IPS-18a (cell line): ENCODE measurements at regions not wholly inside any gene's neighbourhood (a gene's known extent, or its start where the extent isn't known, plus 50 kb on each side); places are given as distances from the start of the nearest gene placed in this dataset.

ENCODE experiments used
- H3K27ac ChIP-seq: one replicate; pipeline ENCODE4 v1.5.1; 2013; ENCODE audit warnings: low read length
- H3K27me3 ChIP-seq: one replicate; pipeline ENCODE4 v1.6.1; 2013; ENCODE audit warnings: mild to moderate bottlenecking, low read length; ENCODE audit not compliant: control insufficient read depth, insufficient read depth
- H3K36me3 ChIP-seq: one replicate; pipeline ENCODE4 v1.6.1; 2013; ENCODE audit warnings: low read depth, low read length; ENCODE audit not compliant: control insufficient read depth
- H3K4me1 ChIP-seq: one replicate; pipeline ENCODE4 v1.6.1; 2013; ENCODE audit warnings: low read depth, low read length; ENCODE audit not compliant: control insufficient read depth
- H3K4me3 ChIP-seq: one replicate; pipeline ENCODE4 v1.5.1; 2013; ENCODE audit warnings: low read length
- H3K9ac ChIP-seq: one replicate; pipeline ENCODE4 v1.6.1; 2013; ENCODE audit warnings: mild to moderate bottlenecking, low read length, moderate library complexity
- H3K9me3 ChIP-seq: one replicate; pipeline ENCODE4 v1.6.1; 2013; ENCODE audit warnings: low read depth, low read length; ENCODE audit not compliant: control insufficient read depth

GRCh38 chr13:72585254-72585653 is 142.2 kb downstream of the MZT1 start:
- Histone ChIP-seq H3K9ac (no peak overlapping the region), H3K27me3 (no peaks in the 10 kb centered on the region), H3K4me1 (no peaks in the 10 kb centered on the region), H3K9me3 (no peaks in the 10 kb centered on the region), H3K4me3 (no peak overlapping the region), H3K36me3 (no peaks in the 10 kb centered on the region), H3K27ac (no peak overlapping the region)

- no peaks in the 10 kb centered on the region for H3K36me3 ChIP-seq
- H3K27ac ChIP-seq = no peak overlapping the region
- H3K27me3 ChIP-seq = no peaks in the 10 kb centered on the region
- no peak overlapping the region for H3K4me3 ChIP-seq
- no peaks in the 10 kb centered on the region for H3K9me3 ChIP-seq
- H3K4me1 ChIP-seq = peaks cover 15% of the 10 kb centered on the region
- H3K9ac ChIP-seq = no peak overlapping the region
These were observed 156.2 kb downstream of the MZT1 start for GRCh38 chr13:72571191-72571590.

- Histone ChIP-seq H3K9ac (no peak overlapping the region), H3K36me3 (no peaks in the 10 kb centered on the region), H3K27ac (no peak overlapping the region), H3K27me3 (no peaks in the 10 kb centered on the region), H3K4me3 (no peak overlapping the region), H3K9me3 (no peaks in the 10 kb centered on the region), H3K4me1 (peaks cover 15% of the 10 kb centered on the region)
These were observed 157.4 kb downstream of the MZT1 start for GRCh38 chr13:72570019-72570418.

- Histone ChIP-seq H3K9me3 (no peaks in the 10 kb centered on the region), H3K9ac (no peak overlapping the region), H3K36me3 (no peaks in the 10 kb centered on the region), H3K4me3 (no peak overlapping the region), H3K4me1 (peaks cover 15% of the 10 kb centered on the region), H3K27me3 (no peaks in the 10 kb centered on the region), H3K27ac (no peak overlapping the region)
These were observed 159.9 kb downstream of the MZT1 start for GRCh38 chr13:72567566-72567965.

GRCh38 chr13:72566526-72566925 is 160.9 kb downstream of the MZT1 start:
- Histone ChIP-seq H3K36me3 (no peaks in the 10 kb centered on the region), H3K9ac (no peak overlapping the region), H3K4me1 (peaks cover 15% of the 10 kb centered on the region), H3K4me3 (no peak overlapping the region), H3K27me3 (no peaks in the 10 kb centered on the region), H3K9me3 (no peaks in the 10 kb centered on the region), H3K27ac (no peak overlapping the region)

GRCh38 chr13:72565893-72566292 is 161.5 kb downstream of the MZT1 start:
- H3K9ac ChIP-seq = no peak overlapping the region
- no peak overlapping the region for H3K4me3 ChIP-seq
- no peaks in the 10 kb centered on the region for H3K27me3 ChIP-seq
- H3K27ac ChIP-seq = no peak overlapping the region
- H3K9me3 ChIP-seq = no peaks in the 10 kb centered on the region
- no peaks in the 10 kb centered on the region for H3K36me3 ChIP-seq
- H3K4me1 ChIP-seq = peaks cover 15% of the 10 kb centered on the region

- no peaks in the 10 kb centered on the region for H3K27me3 ChIP-seq
- H3K9ac ChIP-seq = no peak overlapping the region
- H3K4me3 ChIP-seq = no peak overlapping the region
- peaks cover 10% of the 10 kb centered on the region for H3K4me1 ChIP-seq
- H3K9me3 ChIP-seq = no peaks in the 10 kb centered on the region
- no peak overlapping the region for H3K27ac ChIP-seq
- no peaks in the 10 kb centered on the region for H3K36me3 ChIP-seq
These were observed 164.7 kb downstream of the MZT1 start for GRCh38 chr13:72562686-72563085.

- Histone ChIP-seq H3K4me3 (no peak overlapping the region), H3K36me3 (no peaks in the 10 kb centered on the region), H3K9me3 (no peaks in the 10 kb centered on the region), H3K9ac (no peak overlapping the region), H3K27me3 (no peaks in the 10 kb centered on the region), H3K27ac (no peak overlapping the region), H3K4me1 (peaks cover 1% of the 10 kb centered on the region)
These were observed 165.6 kb downstream of the MZT1 start for GRCh38 chr13:72561791-72562190.

- no peaks in the 10 kb centered on the region for H3K4me1 ChIP-seq
- no peaks in the 10 kb centered on the region for H3K9me3 ChIP-seq
- H3K36me3 ChIP-seq = no peaks in the 10 kb centered on the region
- H3K27ac ChIP-seq = no peak overlapping the region
- no peaks in the 10 kb centered on the region for H3K27me3 ChIP-seq
- H3K4me3 ChIP-seq = no peak overlapping the region
- no peak overlapping the region for H3K9ac ChIP-seq
These were observed 167.7 kb downstream of the MZT1 start for GRCh38 chr13:72559716-72560115.

- Histone ChIP-seq H3K27me3 (no peaks in the 10 kb centered on the region), H3K4me3 (no peak overlapping the region), H3K27ac (no peak overlapping the region)
These were observed 170.5 kb downstream of the MZT1 start for GRCh38 chr13:72556945-72557344.

GRCh38 chr13:72555601-72556000 is 171.8 kb downstream of the MZT1 start:
- no peaks in the 10 kb centered on the region for H3K36me3 ChIP-seq
- no peaks in the 10 kb centered on the region for H3K9me3 ChIP-seq
- H3K27ac ChIP-seq = no peak overlapping the region
- H3K4me3 ChIP-seq = no peak overlapping the region
- H3K9ac ChIP-seq = no peak overlapping the region
- H3K27me3 ChIP-seq = no peaks in the 10 kb centered on the region
- H3K4me1 ChIP-seq = no peaks in the 10 kb centered on the region

More at GRCh38 chr13:72556945-72557344, 170.5 kb downstream of the MZT1 start:
- Histone ChIP-seq H3K36me3 (no peaks in the 10 kb centered on the region), H3K9me3 (no peaks in the 10 kb centered on the region), H3K4me1 (no peaks in the 10 kb centered on the region), H3K9ac (no peak overlapping the region)

- no peak overlapping the region for H3K4me3 ChIP-seq
- no peak overlapping the region for H3K27ac ChIP-seq
- no peaks in the 10 kb centered on the region for H3K9me3 ChIP-seq
- H3K4me1 ChIP-seq = no peaks in the 10 kb centered on the region
- H3K27me3 ChIP-seq = no peaks in the 10 kb centered on the region
- no peak overlapping the region for H3K9ac ChIP-seq
- H3K36me3 ChIP-seq = no peaks in the 10 kb centered on the region
These were observed 174.7 kb downstream of the MZT1 start for GRCh38 chr13:72552731-72553130.
